Lower leg skin (tissue), 4 donors: ENCODE measurements at regions not wholly inside any gene's neighbourhood (a gene's known extent, or its start where the extent isn't known, plus 50 kb on each side); places are given as distances from the start of the nearest gene placed in this dataset.

Experiments
- DNase-seq, 2 donors: peaks; one replicate each; pipeline ENCODE4 v3.0.0-alpha.2; 2019; ENCODE audit warnings: low spot score in 2 of 2
- H3K4me3 ChIP-seq: fragments of 200-600 bp; sonication (generic); 2 replicates; pipeline ENCODE4 v1.5.1; 2017; ENCODE audit warnings: mild to moderate bottlenecking, low read depth; ENCODE audit not compliant: poor library complexity, severe bottlenecking
- CTCF ChIP-seq, 3 donors: fragments of 450-650 bp; IDR thresholded peaks; one replicate each; pipeline ENCODE4 v1.5.1; 2016; ENCODE audit warnings: antibody characterized with exemption in 3 of 3, mild to moderate bottlenecking in 3 of 3, moderate library complexity in 2 of 3
- POLR2A ChIP-seq, 2 donors: fragments of 450-650 bp; IDR thresholded peaks; one replicate each; pipeline ENCODE4 v1.6.1; 2016 to 2017; ENCODE audit warnings: antibody characterized with exemption in 2 of 2, mild to moderate bottlenecking in 1 of 2, moderate library complexity in 1 of 2
- WGBS, 2 donors: methylation state at CpG; one replicate each; pipeline ENCODE4 v1.1.5; 2018; 5-methylcytosine and 5-hydroxymethylcytosine counted together
- intact Hi-C: fragments of 100-400 bp; cut with DNase I; formaldehyde crosslinking; loops from one replicate; pipeline ENCODE4 v1.15.0; 2023; ENCODE audit warnings: low total_unique reads

GRCh38 chr6:43890197-43891062 lies 120.4 kb downstream of the VEGFA start:
- 78 to 79% methylated on average over 15 to 17 of the region's 17 CpGs for WGBS, 2 donors
- TF ChIP-seq CTCF (IDR thresholded peaks at IDR 0.05) (no peak), POLR2A (IDR thresholded peaks at IDR 0.05) (no peak)
- intact Hi-C loops: no loop called here
- DNase-seq: no peak
- H3K4me3 ChIP-seq: no peak overlapping the region

- intact Hi-C loops: no loop called here
- no peak for TF ChIP-seq POLR2A (IDR thresholded peaks at IDR 0.05)
- no peak for TF ChIP-seq CTCF (IDR thresholded peaks at IDR 0.05)
- no peak overlapping the region for H3K4me3 ChIP-seq
- WGBS, 2 donors: 62 to 77% methylated on average over 17 of the region's 17 CpGs
- no peak for DNase-seq
These were observed 118.1 kb downstream of the VEGFA start for GRCh38 chr6:43887906-43888683.

GRCh38 chr6:43887340-43887858 lies 117.4 kb downstream of the VEGFA start:
- H3K4me3 ChIP-seq: no peak overlapping the region
- 79 to 81% methylated on average over 11 to 12 of the region's 12 CpGs for WGBS, 2 donors
- no peak for DNase-seq
- intact Hi-C loops: no loop called here
- TF ChIP-seq CTCF (IDR thresholded peaks at IDR 0.05): no peak
- no peak for TF ChIP-seq POLR2A (IDR thresholded peaks at IDR 0.05)

- no peak for DNase-seq
- TF ChIP-seq POLR2A (IDR thresholded peaks at IDR 0.05) (no peak), CTCF (IDR thresholded peaks at IDR 0.05) (no peak)
- no peak overlapping the region for H3K4me3 ChIP-seq
- intact Hi-C loops: no loop called here
- 83 to 85% methylated on average over 7 of the region's 7 CpGs for WGBS, 2 donors
These were observed 116.8 kb downstream of the VEGFA start for GRCh38 chr6:43886717-43887339.

- WGBS, 2 donors: 80 to 85% methylated on average over 9 to 10 of the region's 10 CpGs
- TF ChIP-seq POLR2A (IDR thresholded peaks at IDR 0.05) (no peak), CTCF (IDR thresholded peaks at IDR 0.05) (no peak)
- intact Hi-C loops: no loop called here
- DNase-seq: no peak
- no peak overlapping the region for H3K4me3 ChIP-seq
These were observed 116.1 kb downstream of the VEGFA start for GRCh38 chr6:43886067-43886461.
